ENCODE measurements at regions not wholly inside any gene's neighbourhood (a gene's known extent, or its start where the extent isn't known, plus 50 kb on each side); places are given as distances from the start of the nearest gene placed in this dataset.

DNA sequence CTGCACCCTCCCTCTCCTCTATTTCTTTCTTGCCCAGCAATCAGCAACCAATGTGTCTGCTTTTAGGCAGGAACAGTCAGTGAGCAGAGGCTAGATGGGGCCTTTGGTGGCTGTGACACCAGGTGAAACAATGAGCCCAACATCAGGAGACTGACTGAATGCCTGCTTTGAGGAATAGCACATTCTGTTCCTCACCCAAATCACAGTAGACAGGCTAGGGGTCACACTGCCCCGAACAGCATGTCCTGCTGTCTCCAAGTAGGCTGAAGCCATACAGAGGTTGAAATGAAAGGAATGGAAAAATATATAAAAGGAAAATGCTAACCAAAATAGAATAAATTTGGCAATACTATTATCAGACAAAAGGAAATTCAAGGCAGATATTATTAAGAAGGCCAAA, 122.5 kb upstream of the GDNF start:
- Histone ChIP-seq H3K27ac (ENCODE audit: low read depth, low read length, poor library complexity, severe bottlenecking) (no peak overlapping the region), H3K4me3 (ENCODE audit: low read depth, low read length, poor library complexity, severe bottlenecking) (no peak overlapping the region), H3K27me3 (ENCODE audit: insufficient read depth, low read length) (no peaks in the 10 kb centered on the region), H3K79me2 (ENCODE audit: insufficient read depth, low read length) (no peaks in the 10 kb centered on the region), H3K4me1 (ENCODE audit: insufficient read depth, low read length, severe bottlenecking) (no peaks in the 10 kb centered on the region), H3K9me3 (ENCODE audit: low read length) (peaks cover 4% of the 10 kb centered on the region; the same call in 1 of the 2 replicates), H3F3A (ENCODE audit: insufficient read depth, low read length) (no peaks in the 10 kb centered on the region), H3K9ac (ENCODE audit: low read length) (no peak overlapping the region), H3K9me2 (ENCODE audit: low read depth, low read length) (no peaks in the 10 kb centered on the region), H4K20me1 (ENCODE audit: insufficient read depth, low read length) (no peaks in the 10 kb centered on the region), H3K4me2 (ENCODE audit: low read length) (no peak overlapping the region), H3K36me3 (ENCODE audit: insufficient read depth, low read length) (no peaks in the 10 kb centered on the region), H2AFZ (ENCODE audit: low read length) (no peak overlapping the region)
- TF ChIP-seq, protein P1, sequence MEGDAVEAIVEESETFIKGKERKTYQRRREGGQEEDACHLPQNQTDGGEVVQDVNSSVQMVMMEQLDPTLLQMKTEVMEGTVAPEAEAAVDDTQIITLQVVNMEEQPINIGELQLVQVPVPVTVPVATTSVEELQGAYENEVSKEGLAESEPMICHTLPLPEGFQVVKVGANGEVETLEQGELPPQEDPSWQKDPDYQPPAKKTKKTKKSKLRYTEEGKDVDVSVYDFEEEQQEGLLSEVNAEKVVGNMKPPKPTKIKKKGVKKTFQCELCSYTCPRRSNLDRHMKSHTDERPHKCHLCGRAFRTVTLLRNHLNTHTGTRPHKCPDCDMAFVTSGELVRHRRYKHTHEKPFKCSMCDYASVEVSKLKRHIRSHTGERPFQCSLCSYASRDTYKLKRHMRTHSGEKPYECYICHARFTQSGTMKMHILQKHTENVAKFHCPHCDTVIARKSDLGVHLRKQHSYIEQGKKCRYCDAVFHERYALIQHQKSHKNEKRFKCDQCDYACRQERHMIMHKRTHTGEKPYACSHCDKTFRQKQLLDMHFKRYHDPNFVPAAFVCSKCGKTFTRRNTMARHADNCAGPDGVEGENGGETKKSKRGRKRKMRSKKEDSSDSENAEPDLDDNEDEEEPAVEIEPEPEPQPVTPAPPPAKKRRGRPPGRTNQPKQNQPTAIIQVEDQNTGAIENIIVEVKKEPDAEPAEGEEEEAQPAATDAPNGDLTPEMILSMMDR (IDR thresholded peaks at IDR 0.05; ENCODE audit: low read length): no peak
- no peak for TF ChIP-seq EZH2 (IDR thresholded peaks at IDR 0.05; ENCODE audit: borderline replicate concordance, low read length)

GRCh38 chr5:37957218-37957617, 117.4 kb upstream of the GDNF start:
- Histone ChIP-seq H3K9ac (ENCODE audit: low read length) (no peak overlapping the region), H3K36me3 (ENCODE audit: insufficient read depth, low read length) (no peaks in the 10 kb centered on the region), H3K4me2 (ENCODE audit: low read length) (no peak overlapping the region), H4K20me1 (ENCODE audit: insufficient read depth, low read length) (no peaks in the 10 kb centered on the region), H3F3A (ENCODE audit: insufficient read depth, low read length) (no peaks in the 10 kb centered on the region), H3K9me3 (ENCODE audit: low read length) (peaks cover 4% of the 10 kb centered on the region; the same call in 1 of the 2 replicates), H3K9me2 (ENCODE audit: low read depth, low read length) (no peaks in the 10 kb centered on the region), H3K4me3 (ENCODE audit: low read depth, low read length, poor library complexity, severe bottlenecking) (no peak overlapping the region), H3K27me3 (ENCODE audit: insufficient read depth, low read length) (no peaks in the 10 kb centered on the region), H2AFZ (ENCODE audit: low read length) (no peak overlapping the region), H3K4me1 (ENCODE audit: insufficient read depth, low read length, severe bottlenecking) (no peaks in the 10 kb centered on the region), H3K79me2 (ENCODE audit: insufficient read depth, low read length) (no peaks in the 10 kb centered on the region), H3K27ac (ENCODE audit: low read depth, low read length, poor library complexity, severe bottlenecking) (no peak overlapping the region)
- TF ChIP-seq, protein P1 (IDR thresholded peaks at IDR 0.05; ENCODE audit: low read length): no peak

- TF ChIP-seq, protein P1 (IDR thresholded peaks at IDR 0.05; ENCODE audit: low read length): no peak
- no peak for TF ChIP-seq EZH2 (IDR thresholded peaks at IDR 0.05; ENCODE audit: borderline replicate concordance, low read length)
- H3K27me3 ChIP-seq (ENCODE audit: insufficient read depth, low read length): no peaks in the 10 kb centered on the region
- no peaks in the 10 kb centered on the region for H3K9me2 ChIP-seq (ENCODE audit: low read depth, low read length)
- no peak overlapping the region for H3K27ac ChIP-seq (ENCODE audit: low read depth, low read length, poor library complexity, severe bottlenecking)
- H2AFZ ChIP-seq (ENCODE audit: low read length): no peak overlapping the region
- no peaks in the 10 kb centered on the region for H3K4me1 ChIP-seq (ENCODE audit: insufficient read depth, low read length, severe bottlenecking)
- no peak overlapping the region for H3K4me2 ChIP-seq (ENCODE audit: low read length)
- peaks cover 4% of the 10 kb centered on the region; the same call in 1 of the 2 replicates for H3K9me3 ChIP-seq (ENCODE audit: low read length)
- H3K9ac ChIP-seq (ENCODE audit: low read length): no peak overlapping the region
- H3K4me3 ChIP-seq (ENCODE audit: low read depth, low read length, poor library complexity, severe bottlenecking): no peak overlapping the region
- H4K20me1 ChIP-seq (ENCODE audit: insufficient read depth, low read length): no peaks in the 10 kb centered on the region
- no peaks in the 10 kb centered on the region for H3K79me2 ChIP-seq (ENCODE audit: insufficient read depth, low read length)
- H3F3A ChIP-seq (ENCODE audit: insufficient read depth, low read length): no peaks in the 10 kb centered on the region
- H3K36me3 ChIP-seq (ENCODE audit: insufficient read depth, low read length): no peaks in the 10 kb centered on the region
Measured at GRCh38 chr5:37955748-37956147, 115.9 kb upstream of the GDNF start.
